Activated B cell treated with CpG ODN at 0.5 μM for 24 hours (primary cell): ENCODE measurements at regions not wholly inside any gene's neighbourhood (a gene's known extent, or its start where the extent isn't known, plus 50 kb on each side); places are given as distances from the start of the nearest gene placed in this dataset.

Experiments used
- ATAC-seq: fragments of 200-7000 bp; cut with Tn5 transposase; one replicate; pipeline ENCODE4 v1.10.0; 2021; ENCODE audit warnings: low read depth, mild to moderate bottlenecking, moderate library complexity
- CTCF ChIA-PET: fragments of 350-600 bp; sonication (Branson Sonifier 250); formaldehyde crosslinking; loops from one replicate; lab custom pipeline; 2021; ENCODE audit warnings: antibody characterized with exemption; lab: Charles Lee
- POLR2A ChIA-PET: fragments of 350-600 bp; sonication (Branson Sonifier 250); formaldehyde crosslinking; loops from one replicate; lab custom pipeline; 2021; ENCODE audit warnings: antibody characterized with exemption; lab: Charles Lee
- DNase-seq: peaks from one replicate; pipeline ENCODE4 v3.0.0; 2022
- H3K27ac Mint-ChIP-seq: one replicate; pipeline ENCODE4 v1.8.0; 2020; ENCODE audit warnings: mixed read lengths
- H3K27me3 Mint-ChIP-seq: one replicate; pipeline ENCODE4 v1.8.0; 2021; ENCODE audit warnings: mixed read lengths
- H3K36me3 Mint-ChIP-seq: one replicate; pipeline ENCODE4 v1.8.0; 2021; ENCODE audit warnings: low read depth, mixed read lengths
- H3K4me1 Mint-ChIP-seq: one replicate; pipeline ENCODE4 v1.8.0; 2021; ENCODE audit warnings: mixed read lengths
- H3K4me3 Mint-ChIP-seq: one replicate; pipeline ENCODE4 v1.8.0; 2020; ENCODE audit warnings: mild to moderate bottlenecking, mixed read lengths
- H3K9me3 Mint-ChIP-seq: one replicate; pipeline ENCODE4 v1.8.0; 2020; ENCODE audit warnings: mixed read lengths
- intact Hi-C: fragments of 100-400 bp; cut with micrococcal nuclease; formaldehyde crosslinking; loops from one replicate; pipeline ENCODE4 v1.15.1; 2024
- TF ChIP-seq, protein P1 (sequence below): fragments of 200-600 bp; IDR thresholded peaks from one replicate; pipeline ENCODE4 v1.8.0; 2022; ENCODE audit warnings: antibody characterized with exemption, mild to moderate bottlenecking

GRCh38 chr6:132927713-132928112 lies 113.3 kb downstream of the RPS12 start:
- intact Hi-C loops: no loop called here
- Mint-ChIP-seq H3K27me3 (peaks cover 21% of the 10 kb centered on the region), H3K27ac (no peak overlapping the region), H3K4me1 (no peaks in the 10 kb centered on the region), H3K9me3 (no peaks in the 10 kb centered on the region), H3K4me3 (no peak overlapping the region), H3K36me3 (no peaks in the 10 kb centered on the region)
- ATAC-seq (no peak), DNase-seq (no peak)
- TF ChIP-seq, protein P1, sequence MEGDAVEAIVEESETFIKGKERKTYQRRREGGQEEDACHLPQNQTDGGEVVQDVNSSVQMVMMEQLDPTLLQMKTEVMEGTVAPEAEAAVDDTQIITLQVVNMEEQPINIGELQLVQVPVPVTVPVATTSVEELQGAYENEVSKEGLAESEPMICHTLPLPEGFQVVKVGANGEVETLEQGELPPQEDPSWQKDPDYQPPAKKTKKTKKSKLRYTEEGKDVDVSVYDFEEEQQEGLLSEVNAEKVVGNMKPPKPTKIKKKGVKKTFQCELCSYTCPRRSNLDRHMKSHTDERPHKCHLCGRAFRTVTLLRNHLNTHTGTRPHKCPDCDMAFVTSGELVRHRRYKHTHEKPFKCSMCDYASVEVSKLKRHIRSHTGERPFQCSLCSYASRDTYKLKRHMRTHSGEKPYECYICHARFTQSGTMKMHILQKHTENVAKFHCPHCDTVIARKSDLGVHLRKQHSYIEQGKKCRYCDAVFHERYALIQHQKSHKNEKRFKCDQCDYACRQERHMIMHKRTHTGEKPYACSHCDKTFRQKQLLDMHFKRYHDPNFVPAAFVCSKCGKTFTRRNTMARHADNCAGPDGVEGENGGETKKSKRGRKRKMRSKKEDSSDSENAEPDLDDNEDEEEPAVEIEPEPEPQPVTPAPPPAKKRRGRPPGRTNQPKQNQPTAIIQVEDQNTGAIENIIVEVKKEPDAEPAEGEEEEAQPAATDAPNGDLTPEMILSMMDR: no peak
- CTCF ChIA-PET: no interaction called here
- POLR2A ChIA-PET: no interaction called here

GRCh38 chr6:132929141-132929540 lies 114.8 kb downstream of the RPS12 start:
- ChIA-PET POLR2A (no interaction called here), CTCF (no interaction called here)
- H3K4me3 Mint-ChIP-seq: no peak overlapping the region
- no peaks in the 10 kb centered on the region for H3K4me1 Mint-ChIP-seq
- intact Hi-C loops: no loop called here
- peaks cover 25% of the 10 kb centered on the region for H3K27me3 Mint-ChIP-seq
- TF ChIP-seq, protein P1: no peak
- H3K27ac Mint-ChIP-seq: no peak overlapping the region
- DNase-seq (no peak), ATAC-seq (no peak)
- no peaks in the 10 kb centered on the region for H3K36me3 Mint-ChIP-seq
- H3K9me3 Mint-ChIP-seq: no peaks in the 10 kb centered on the region

DNA sequence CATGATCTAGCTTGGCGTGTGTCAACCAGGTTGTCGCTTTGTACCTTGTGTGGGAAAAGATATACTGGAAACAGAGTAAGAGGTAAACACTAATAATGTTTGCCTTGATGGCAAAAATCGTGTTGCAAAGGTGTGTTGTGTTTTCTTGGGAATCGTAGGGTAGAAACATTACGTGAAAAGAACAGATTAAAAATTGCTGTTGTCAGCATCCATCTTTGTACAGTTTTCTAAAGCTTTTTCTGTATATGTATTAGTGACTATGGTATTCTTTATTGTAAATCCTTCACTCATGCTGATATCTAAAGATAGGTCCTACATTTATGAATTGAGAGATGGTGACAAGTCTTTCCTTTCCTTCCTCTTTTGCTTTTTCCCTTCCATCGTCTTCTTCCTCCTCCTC lies 116.9 kb downstream of the RPS12 start:
- intact Hi-C loops: no loop called here
- ATAC-seq (no peak), DNase-seq (no peak)
- Mint-ChIP-seq H3K4me3 (no peak overlapping the region), H3K9me3 (no peaks in the 10 kb centered on the region), H3K27ac (no peak overlapping the region), H3K4me1 (no peaks in the 10 kb centered on the region), H3K27me3 (peaks cover 28% of the 10 kb centered on the region), H3K36me3 (no peaks in the 10 kb centered on the region)
- TF ChIP-seq, protein P1: no peak
- ChIA-PET POLR2A (no interaction called here), CTCF (interaction anchor here (1.6 kb wide), 1 partner anchor 32 kb away, joined by 4 read pairs; no protein-coding TSS in a partner anchor)

- intact Hi-C loops: no loop called here
- peaks cover 26% of the 10 kb centered on the region for H3K27me3 Mint-ChIP-seq
- POLR2A ChIA-PET: no interaction called here
- no peaks in the 10 kb centered on the region for H3K4me1 Mint-ChIP-seq
- DNase-seq: no peak
- CTCF ChIA-PET: no interaction called here
- no peaks in the 10 kb centered on the region for H3K9me3 Mint-ChIP-seq
- H3K27ac Mint-ChIP-seq: no peak overlapping the region
- H3K36me3 Mint-ChIP-seq: no peaks in the 10 kb centered on the region
- no peak overlapping the region for H3K4me3 Mint-ChIP-seq
- ATAC-seq: no peak
- TF ChIP-seq, protein P1: no peak
Measured at GRCh38 chr6:132931936-132932514, 117.7 kb downstream of the RPS12 start.

DNA sequence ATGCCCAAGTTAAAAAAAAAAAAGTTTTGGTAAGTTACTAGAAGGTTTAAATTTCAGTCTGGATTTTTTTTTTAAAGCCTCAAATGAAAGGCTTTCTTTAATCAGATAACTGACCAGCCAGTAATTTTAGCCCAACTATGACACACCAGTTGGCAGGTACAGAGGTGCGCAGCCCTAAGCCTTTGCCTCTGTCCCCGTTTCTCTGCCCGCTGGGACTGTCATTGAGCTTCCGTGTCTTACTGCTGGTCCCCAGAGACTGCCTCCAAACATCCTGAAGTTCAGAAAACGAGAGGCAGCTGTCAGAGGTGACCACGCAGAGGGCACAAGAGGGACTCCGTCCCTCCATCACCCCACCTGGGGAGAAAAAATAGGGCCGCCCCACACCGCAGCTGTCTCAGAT lies 118.2 kb downstream of the RPS12 start:
- ATAC-seq: no peak
- H3K36me3 Mint-ChIP-seq: no peaks in the 10 kb centered on the region
- no peaks in the 10 kb centered on the region for H3K4me1 Mint-ChIP-seq
- CTCF ChIA-PET: no interaction called here
- TF ChIP-seq, protein P1: no peak
- H3K27me3 Mint-ChIP-seq: peaks cover 25% of the 10 kb centered on the region
- POLR2A ChIA-PET: no interaction called here
- no peak overlapping the region for H3K4me3 Mint-ChIP-seq
- no peak overlapping the region for H3K27ac Mint-ChIP-seq
- H3K9me3 Mint-ChIP-seq: no peaks in the 10 kb centered on the region
- no peak for DNase-seq
- intact Hi-C loops: no loop called here
